Pancreas (tissue), 10 donors: ENCODE measurements at regions not wholly inside any gene's neighbourhood (a gene's known extent, or its start where the extent isn't known, plus 50 kb on each side); places are given as distances from the start of the nearest gene placed in this dataset.

ENCODE experiments used
- ATAC-seq, 4 donors: fragments of 200-7000 bp; cut with Tn5 transposase; one replicate each; pipeline versions ENCODE4 v1.8.0 to v1.9.1; 2020; ENCODE audit warnings: mild to moderate bottlenecking in 4 of 4, moderate library complexity in 4 of 4
- DNase-seq, 6 donors: peaks; one replicate each; pipeline ENCODE4 v3.0.0-alpha.2; 2020
- FAIRE-seq: peaks from 2 replicates; lab custom pipeline; 2012; peaks lifted over from hg19 to GRCh38; lab: Jason Lieb, UNC
- H3K27ac ChIP-seq, 4 donors: fragments of 200-600 bp; sonication (generic); 1 replicate in 3 of 4; 2 replicates in 1 of 4; pipeline versions ENCODE4 v1.5.0 to v1.8.0; 2020
- H3K27me3 ChIP-seq, 4 donors: fragments of 200-600 bp; one replicate each; pipeline ENCODE4 v1.8.0; 2021
- H3K36me3 ChIP-seq, 3 donors: fragments of 200-600 bp; sonication (generic) in 1 of 3; one replicate each; pipeline versions ENCODE4 v1.5.0 to v1.8.0; 2020 to 2021
- H3K4me1 ChIP-seq, 3 donors: fragments of 200-600 bp; one replicate each; pipeline ENCODE4 v1.8.0; 2021
- H3K4me3 ChIP-seq, 4 donors: fragments of 200-600 bp; sonication (generic) in 2 of 4; one replicate each; pipeline versions ENCODE4 v1.5.0 to v1.8.0; 2020 to 2021
- H3K9me3 ChIP-seq, 4 donors: fragments of 200-600 bp; one replicate each; pipeline ENCODE4 v1.8.0; 2021
- WGBS, 2 donors: extraction: QIAGEN DNeasy Blood & Tissue Kit; methylation state at CpG; one replicate each; pipeline ENCODE4 v1.1.7; 2013; 5-methylcytosine and 5-hydroxymethylcytosine counted together
- intact Hi-C, 3 donors: fragments of 100-400 bp; cut with DNase I; formaldehyde crosslinking; loops; one replicate each; pipeline versions ENCODE4 v1.11.1 to v1.14.2; 2022
- TF ChIP-seq, protein P1 (sequence below), 4 donors: fragments of 200-600 bp; sonication (generic) in 3 of 4; IDR thresholded peaks; one replicate each; pipeline versions ENCODE4 v1.5.0 to v1.8.0; 2021; ENCODE audit warnings: antibody characterized with exemption in 4 of 4
- donor health status: healthy with polysubstance abuse.
- donor health status: DM: no; HTN: no; CAD: no; lungs with moderate emphysema.
- donor health status: DM: no; HTN: no; CAD: no.
- donor health status: control.
- donor health status: control.
- donor health status: Bipolar disorder and iron deficiency.
- donor health status: DM: yes; HTN: yes; CAD: no.
- donor health status: DM: no; HTN: no; CAD: no.
- donor health status: DM: no; HTN: no; CAD: no.
- donor health status: DM: yes; HTN: yes; CAD: no.

DNA sequence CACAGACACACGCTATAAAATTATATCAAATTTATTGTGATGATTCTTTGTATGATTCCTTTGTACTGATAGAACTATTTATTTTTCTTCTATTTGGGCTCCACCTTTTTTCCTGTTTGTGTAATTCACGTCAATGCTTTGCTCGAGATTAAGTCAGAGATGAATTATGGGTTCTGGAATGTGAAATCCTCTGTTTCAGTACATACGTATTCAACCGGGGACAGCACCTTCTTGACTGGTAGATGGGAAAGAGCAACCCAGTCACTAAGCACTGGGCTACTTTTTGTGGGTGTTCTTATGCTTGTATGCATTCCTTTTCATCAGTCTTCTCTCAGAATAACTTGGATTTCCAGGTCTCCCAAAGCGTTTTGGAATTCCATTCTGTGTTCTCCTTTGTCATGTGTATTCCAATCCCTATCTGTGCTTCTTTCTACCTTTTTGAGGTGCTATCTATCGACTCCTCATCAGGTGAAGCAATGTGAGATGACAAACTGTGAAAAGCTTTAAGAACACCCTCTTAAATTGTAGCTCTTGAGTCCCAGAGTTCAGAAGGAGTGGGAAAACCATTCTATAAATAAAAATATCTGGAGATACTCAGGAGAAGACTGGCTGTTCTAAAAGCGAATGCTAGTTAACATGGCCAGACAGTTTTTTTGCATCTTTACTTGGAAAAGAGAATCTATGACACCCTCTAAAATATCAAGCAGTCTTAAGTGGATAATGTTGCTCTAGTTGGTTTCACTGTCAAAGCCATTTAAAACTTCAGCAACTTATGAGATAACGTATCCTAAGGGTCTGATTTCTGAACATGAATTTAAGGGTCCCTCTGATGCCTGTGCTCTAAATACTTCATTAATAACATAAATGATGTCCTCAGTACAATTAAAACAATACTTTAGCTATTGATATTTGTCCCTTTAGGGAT is 197.7 kb upstream of the PREP start:
- Histone ChIP-seq H3K9me3 (no peaks in the 10 kb centered on the region), H3K4me3 (no peak overlapping the region), H3K36me3 (no peaks in the 10 kb centered on the region), H3K27ac (peak overlapping the region in 1 of 4 donors; percentile 35), H3K27me3 (no peaks in the 10 kb centered on the region), H3K4me1 (no peaks in the 10 kb centered on the region)
- ATAC-seq (peak in 1 of 4 donors; percentile 16), FAIRE-seq (no peak), DNase-seq (no peak)
- WGBS, 2 donors: 41 to 51% methylated on average over 9 of the region's 9 CpGs
- TF ChIP-seq, protein P1, sequence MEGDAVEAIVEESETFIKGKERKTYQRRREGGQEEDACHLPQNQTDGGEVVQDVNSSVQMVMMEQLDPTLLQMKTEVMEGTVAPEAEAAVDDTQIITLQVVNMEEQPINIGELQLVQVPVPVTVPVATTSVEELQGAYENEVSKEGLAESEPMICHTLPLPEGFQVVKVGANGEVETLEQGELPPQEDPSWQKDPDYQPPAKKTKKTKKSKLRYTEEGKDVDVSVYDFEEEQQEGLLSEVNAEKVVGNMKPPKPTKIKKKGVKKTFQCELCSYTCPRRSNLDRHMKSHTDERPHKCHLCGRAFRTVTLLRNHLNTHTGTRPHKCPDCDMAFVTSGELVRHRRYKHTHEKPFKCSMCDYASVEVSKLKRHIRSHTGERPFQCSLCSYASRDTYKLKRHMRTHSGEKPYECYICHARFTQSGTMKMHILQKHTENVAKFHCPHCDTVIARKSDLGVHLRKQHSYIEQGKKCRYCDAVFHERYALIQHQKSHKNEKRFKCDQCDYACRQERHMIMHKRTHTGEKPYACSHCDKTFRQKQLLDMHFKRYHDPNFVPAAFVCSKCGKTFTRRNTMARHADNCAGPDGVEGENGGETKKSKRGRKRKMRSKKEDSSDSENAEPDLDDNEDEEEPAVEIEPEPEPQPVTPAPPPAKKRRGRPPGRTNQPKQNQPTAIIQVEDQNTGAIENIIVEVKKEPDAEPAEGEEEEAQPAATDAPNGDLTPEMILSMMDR (IDR thresholded peaks at IDR 0.05): no peak
- intact Hi-C loops: no loop called here

DNA sequence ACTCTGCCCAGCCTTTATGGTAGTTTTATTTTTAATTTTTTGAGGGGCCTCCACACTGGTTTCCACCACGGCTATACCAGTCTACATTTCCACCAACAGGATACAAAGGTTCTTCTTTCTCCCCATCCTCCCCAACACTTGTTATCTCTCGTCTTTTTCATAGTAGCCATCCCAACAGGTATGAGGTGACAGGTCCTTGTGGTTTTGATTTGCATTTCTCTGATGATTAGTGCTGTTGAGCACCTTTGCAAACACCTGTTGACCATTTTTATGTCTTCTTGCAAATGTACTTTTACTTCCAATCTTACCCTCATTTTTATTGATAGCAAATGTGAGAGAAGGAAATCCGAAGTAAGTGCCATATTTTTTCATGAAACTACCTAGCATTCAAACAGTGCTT is 195.4 kb upstream of the PREP start:
- no peak overlapping the region for H3K4me3 ChIP-seq
- WGBS, 2 donors: 58 to 67% methylated on average over 3 of the region's 3 CpGs
- DNase-seq: no peak
- TF ChIP-seq, protein P1 (IDR thresholded peaks at IDR 0.05): no peak
- no peaks in the 10 kb centered on the region for H3K4me1 ChIP-seq
- H3K36me3 ChIP-seq: no peaks in the 10 kb centered on the region
- no peak overlapping the region for H3K27ac ChIP-seq
- ATAC-seq: no peak
- no peaks in the 10 kb centered on the region for H3K27me3 ChIP-seq
- intact Hi-C loops: no loop called here
- no peaks in the 10 kb centered on the region for H3K9me3 ChIP-seq
- FAIRE-seq: no peak

DNA sequence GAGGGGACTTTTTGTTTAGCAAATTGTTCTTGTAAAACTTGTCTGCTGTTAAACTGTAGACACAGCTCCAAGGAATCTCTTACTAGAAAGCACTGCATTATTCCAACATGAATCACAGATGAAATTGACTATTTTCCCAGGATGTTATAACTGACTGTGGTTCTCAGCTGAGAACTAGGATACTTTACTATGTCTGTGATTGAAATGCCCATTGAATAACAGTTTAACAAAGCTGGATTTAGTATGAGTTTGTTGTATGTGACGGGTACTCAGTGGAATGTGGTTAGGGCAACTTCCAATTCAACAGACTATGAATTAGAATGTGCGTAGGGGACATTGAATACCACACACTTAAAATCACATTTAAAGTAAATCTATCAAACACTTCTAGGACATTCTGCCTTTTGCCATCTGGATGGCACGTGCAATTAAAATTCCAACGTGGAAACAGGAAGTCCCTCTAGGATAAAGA is 193.4 kb upstream of the PREP start:
- DNase-seq: no peak
- Histone ChIP-seq H3K36me3 (no peaks in the 10 kb centered on the region), H3K9me3 (no peaks in the 10 kb centered on the region), H3K4me3 (no peak overlapping the region), H3K4me1 (no peaks in the 10 kb centered on the region), H3K27ac (no peak overlapping the region), H3K27me3 (no peaks in the 10 kb centered on the region)
- intact Hi-C loops: no loop called here
- TF ChIP-seq, protein P1 (IDR thresholded peaks at IDR 0.05): no peak
- 20 to 24% methylated on average over 4 of the region's 4 CpGs for WGBS, 2 donors
- peak; percentile 45 to 86 (median 70) for ATAC-seq
- FAIRE-seq: peak; percentile 81

DNA sequence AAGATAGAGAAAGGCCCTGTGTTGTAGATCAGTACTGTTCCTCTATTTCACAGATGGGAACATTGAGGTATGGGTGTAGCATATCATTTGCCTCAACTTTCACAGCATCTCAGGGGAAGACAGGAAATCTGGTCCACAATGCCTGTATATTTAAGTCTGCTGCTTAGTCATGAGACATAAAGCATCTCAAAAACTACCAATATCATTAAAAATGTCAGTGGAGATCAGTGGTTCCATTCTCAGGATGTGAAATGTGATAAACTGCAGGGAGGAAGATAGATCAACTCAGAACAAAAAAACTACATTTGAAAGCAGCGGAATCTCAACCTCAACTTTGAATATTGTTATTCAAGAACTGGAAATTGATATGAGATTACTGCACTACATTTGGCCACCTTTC is 192.9 kb upstream of the PREP start:
- intact Hi-C loops: no loop called here
- no peaks in the 10 kb centered on the region for H3K9me3 ChIP-seq
- TF ChIP-seq, protein P1 (IDR thresholded peaks at IDR 0.05): no peak
- 68% methylated on average over 1 of the region's 1 CpG for WGBS, 2 donors
- no peaks in the 10 kb centered on the region for H3K4me1 ChIP-seq
- no peak for DNase-seq
- no peak for ATAC-seq
- no peak overlapping the region for H3K27ac ChIP-seq
- no peaks in the 10 kb centered on the region for H3K27me3 ChIP-seq
- no peak for FAIRE-seq
- no peak overlapping the region for H3K4me3 ChIP-seq
- H3K36me3 ChIP-seq: no peaks in the 10 kb centered on the region

DNA sequence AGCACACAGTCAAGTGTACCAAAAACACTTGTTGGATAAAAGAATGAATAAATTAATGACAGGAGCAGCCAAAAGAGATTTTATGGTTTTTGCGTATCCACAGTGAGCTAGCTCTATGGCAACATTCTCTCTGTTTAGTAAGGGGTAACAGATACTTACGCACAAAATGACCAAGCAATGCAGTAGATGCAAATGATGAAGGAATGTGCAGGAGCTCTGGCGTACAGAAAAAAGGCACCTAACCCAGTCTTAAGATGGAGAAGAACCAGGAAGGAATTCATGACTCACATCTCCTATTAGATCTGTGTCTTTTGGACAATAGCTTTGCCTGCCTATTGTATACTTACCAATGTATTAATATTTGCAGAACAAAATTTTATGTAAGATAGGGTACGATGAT is 191.9 kb upstream of the PREP start:
- WGBS, 2 donors: 81 to 89% methylated on average over 4 of the region's 4 CpGs
- TF ChIP-seq, protein P1 (IDR thresholded peaks at IDR 0.05): no peak
- FAIRE-seq (no peak), DNase-seq (no peak), ATAC-seq (no peak)
- H3K27ac ChIP-seq: no peak overlapping the region
- no peak overlapping the region for H3K4me3 ChIP-seq
- H3K9me3 ChIP-seq: no peaks in the 10 kb centered on the region
- no peaks in the 10 kb centered on the region for H3K36me3 ChIP-seq
- no peaks in the 10 kb centered on the region for H3K4me1 ChIP-seq
- no peaks in the 10 kb centered on the region for H3K27me3 ChIP-seq
- intact Hi-C loops: no loop called here
